ENCODE measurements at regions not wholly inside any gene's neighbourhood (a gene's known extent, or its start where the extent isn't known, plus 50 kb on each side); places are given as distances from the start of the nearest gene placed in this dataset.

GRCh38 chr3:162072656-162073164 is 576.1 kb downstream of the OTOL1 start:
- Histone ChIP-seq H3K4me3 (ENCODE audit: low read length) (no peak overlapping the region), H3K9me3 (ENCODE audit: insufficient read depth, low read length) (no peaks in the 10 kb centered on the region), H3K27ac (ENCODE audit: low read length) (no peak overlapping the region), H2AFZ (ENCODE audit: low read depth, low read length) (no peak overlapping the region), H3K36me3 (replicated peaks; ENCODE audit: low read depth, low read length) (no peaks in the 10 kb centered on the region), H4K20me1 (ENCODE audit: insufficient read depth, low read length) (no peaks in the 10 kb centered on the region), H3K4me1 (ENCODE audit: low read length) (no peaks in the 10 kb centered on the region), H3K27me3 (ENCODE audit: low read depth, low read length) (no peaks in the 10 kb centered on the region), H3K4me2 (ENCODE audit: low read length) (no peak overlapping the region), H3K79me2 (ENCODE audit: low read length) (no peaks in the 10 kb centered on the region), H3K9ac (ENCODE audit: low read length) (no peak overlapping the region)
- TF ChIP-seq EZH2phosphoT487 (IDR thresholded peaks at IDR 0.05; ENCODE audit: low read depth) (no peak), CTCF (IDR thresholded peaks at IDR 0.05; ENCODE audit: low read depth, low read length) (no peak)

GRCh38 chr3:162073422-162073975 is 576.9 kb downstream of the OTOL1 start:
- no peak overlapping the region for H3K4me2 ChIP-seq (ENCODE audit: low read length)
- no peaks in the 10 kb centered on the region for H3K79me2 ChIP-seq (ENCODE audit: low read length)

GRCh38 chr3:162077108-162077507 is 580.5 kb downstream of the OTOL1 start:
- H3K9me3 ChIP-seq (ENCODE audit: insufficient read depth, low read length), result 0 out of 2 replicates have a peak, but pooled peaks cover 5% of the 10 kb centered on the region
- H2AFZ ChIP-seq (ENCODE audit: low read depth, low read length), result no peak overlapping the region
- no peaks in the 10 kb centered on the region for H3K27me3 ChIP-seq (ENCODE audit: low read depth, low read length)
- H3K27ac ChIP-seq (ENCODE audit: low read length), result no peak overlapping the region
- H3K4me2 ChIP-seq (ENCODE audit: low read length), result no peak overlapping the region
- H3K79me2 ChIP-seq (ENCODE audit: low read length), result no peaks in the 10 kb centered on the region
- no peak overlapping the region for H3K4me3 ChIP-seq (ENCODE audit: low read length)
- no peaks in the 10 kb centered on the region for H3K36me3 ChIP-seq (replicated peaks; ENCODE audit: low read depth, low read length)
- no peaks in the 10 kb centered on the region for H3K4me1 ChIP-seq (ENCODE audit: low read length)
- TF ChIP-seq CTCF (IDR thresholded peaks at IDR 0.05; ENCODE audit: low read depth, low read length) (no peak), EZH2phosphoT487 (IDR thresholded peaks at IDR 0.05; ENCODE audit: low read depth) (no peak)
- no peaks in the 10 kb centered on the region for H4K20me1 ChIP-seq (ENCODE audit: insufficient read depth, low read length)
- H3K9ac ChIP-seq (ENCODE audit: low read length), result no peak overlapping the region

More at GRCh38 chr3:162073422-162073975, 576.9 kb downstream of the OTOL1 start:
- Histone ChIP-seq H2AFZ (ENCODE audit: low read depth, low read length) (no peak overlapping the region), H3K27ac (ENCODE audit: low read length) (no peak overlapping the region), H3K9me3 (ENCODE audit: insufficient read depth, low read length) (0 out of 2 replicates have a peak, but pooled peaks cover 4% of the 10 kb centered on the region), H4K20me1 (ENCODE audit: insufficient read depth, low read length) (no peaks in the 10 kb centered on the region), H3K9ac (ENCODE audit: low read length) (no peak overlapping the region), H3K4me1 (ENCODE audit: low read length) (no peaks in the 10 kb centered on the region), H3K4me3 (ENCODE audit: low read length) (no peak overlapping the region), H3K36me3 (replicated peaks; ENCODE audit: low read depth, low read length) (no peaks in the 10 kb centered on the region), H3K27me3 (ENCODE audit: low read depth, low read length) (no peaks in the 10 kb centered on the region)
- TF ChIP-seq EZH2phosphoT487 (IDR thresholded peaks at IDR 0.05; ENCODE audit: low read depth) (no peak), CTCF (IDR thresholded peaks at IDR 0.05; ENCODE audit: low read depth, low read length) (no peak)

GRCh38 chr3:162082516-162082915 is 585.9 kb downstream of the OTOL1 start:
- H3K9ac ChIP-seq (ENCODE audit: low read length), result no peak overlapping the region
- no peak overlapping the region for H3K27ac ChIP-seq (ENCODE audit: low read length)
- H3K9me3 ChIP-seq (ENCODE audit: insufficient read depth, low read length), result 0 out of 2 replicates have a peak, but pooled peaks cover 5% of the 10 kb centered on the region
- no peak overlapping the region for H2AFZ ChIP-seq (ENCODE audit: low read depth, low read length)
- H3K4me1 ChIP-seq (ENCODE audit: low read length), result no peaks in the 10 kb centered on the region
- no peak overlapping the region for H3K4me3 ChIP-seq (ENCODE audit: low read length)
- no peaks in the 10 kb centered on the region for H3K27me3 ChIP-seq (ENCODE audit: low read depth, low read length)
- H4K20me1 ChIP-seq (ENCODE audit: insufficient read depth, low read length), result no peaks in the 10 kb centered on the region
- TF ChIP-seq EZH2phosphoT487 (IDR thresholded peaks at IDR 0.05; ENCODE audit: low read depth) (no peak), CTCF (IDR thresholded peaks at IDR 0.05; ENCODE audit: low read depth, low read length) (no peak)
- H3K79me2 ChIP-seq (ENCODE audit: low read length), result no peaks in the 10 kb centered on the region
- H3K36me3 ChIP-seq (replicated peaks; ENCODE audit: low read depth, low read length), result no peaks in the 10 kb centered on the region
- H3K4me2 ChIP-seq (ENCODE audit: low read length), result no peak overlapping the region

Data from OCI-LY3 (cell line).